ENCODE measurements at regions not wholly inside any gene's neighbourhood (a gene's known extent, or its start where the extent isn't known, plus 50 kb on each side); places are given as distances from the start of the nearest gene placed in this dataset.

GRCh38 chrX:20511792-20512191 is 245.1 kb upstream of the RPS6KA3 start:
- Mint-ChIP-seq H3K9me3 (peaks cover 4% of the 10 kb centered on the region), H3K27me3 (peaks cover 3% of the 10 kb centered on the region), H3K4me1 (peaks cover 16% of the 10 kb centered on the region), H3K27ac (no peak overlapping the region), H3K36me3 (peaks cover 4% of the 10 kb centered on the region), H3K4me3 (no peak overlapping the region)
- DNase-seq (no peak), ATAC-seq (ENCODE audit: low read depth) (no peak)
- POLR2A ChIA-PET = no interaction called here

- POLR2A ChIA-PET = no interaction called here
- Mint-ChIP-seq H3K36me3 (peaks cover 3% of the 10 kb centered on the region), H3K27me3 (peaks cover 6% of the 10 kb centered on the region), H3K4me3 (no peak overlapping the region), H3K27ac (no peak overlapping the region), H3K4me1 (peaks cover 3% of the 10 kb centered on the region), H3K9me3 (no peaks in the 10 kb centered on the region)
- ATAC-seq (ENCODE audit: low read depth) = no peak
- no peak for DNase-seq
These were observed 241.4 kb upstream of the RPS6KA3 start for GRCh38 chrX:20507901-20508620.

- no peak for DNase-seq
- H3K27ac Mint-ChIP-seq = no peak overlapping the region
- no peaks in the 10 kb centered on the region for H3K9me3 Mint-ChIP-seq
- peaks cover 3% of the 10 kb centered on the region for H3K36me3 Mint-ChIP-seq
- ATAC-seq (ENCODE audit: low read depth) = no peak
- H3K4me1 Mint-ChIP-seq = peaks cover 3% of the 10 kb centered on the region
- H3K27me3 Mint-ChIP-seq = peaks cover 6% of the 10 kb centered on the region
- POLR2A ChIA-PET = no interaction called here
- H3K4me3 Mint-ChIP-seq = no peak overlapping the region
These were observed 240.0 kb upstream of the RPS6KA3 start for GRCh38 chrX:20506739-20507138.

GRCh38 chrX:20500949-20501348 is 234.2 kb upstream of the RPS6KA3 start:
- Mint-ChIP-seq H3K4me3 (no peak overlapping the region), H3K27ac (no peak overlapping the region), H3K36me3 (peaks cover 2% of the 10 kb centered on the region), H3K27me3 (peaks cover 7% of the 10 kb centered on the region), H3K4me1 (peaks cover 20% of the 10 kb centered on the region), H3K9me3 (no peaks in the 10 kb centered on the region)
- no peak for ATAC-seq (ENCODE audit: low read depth)
- no peak for DNase-seq
- POLR2A ChIA-PET = no interaction called here

- peak overlapping the region; percentile 16 for H3K27ac Mint-ChIP-seq
- peak overlapping the region; percentile 67 for H3K4me3 Mint-ChIP-seq
- H3K27me3 Mint-ChIP-seq = peaks cover 7% of the 10 kb centered on the region
- H3K36me3 Mint-ChIP-seq = peaks cover 2% of the 10 kb centered on the region
- H3K9me3 Mint-ChIP-seq = no peaks in the 10 kb centered on the region
- H3K4me1 Mint-ChIP-seq = peaks cover 20% of the 10 kb centered on the region
- POLR2A ChIA-PET = interaction anchor here (0.7 to 1.2 kb wide), 2 partner anchors 46 to 54 kb away, joined by 3 to 4 read pairs; no protein-coding TSS in a partner anchor
- peak; percentile 100 for ATAC-seq (ENCODE audit: low read depth)
- no peak for DNase-seq
These were observed 233.6 kb upstream of the RPS6KA3 start for GRCh38 chrX:20500171-20500865.

- no peak overlapping the region for H3K27ac Mint-ChIP-seq
- H3K27me3 Mint-ChIP-seq = peaks cover 7% of the 10 kb centered on the region
- POLR2A ChIA-PET = interaction anchor here (0.7 to 1.2 kb wide), 2 partner anchors 45 to 53 kb away, joined by 3 to 4 read pairs; no protein-coding TSS in a partner anchor
- peak overlapping the region; percentile 67 for H3K4me3 Mint-ChIP-seq
- no peaks in the 10 kb centered on the region for H3K9me3 Mint-ChIP-seq
- peaks cover 2% of the 10 kb centered on the region for H3K36me3 Mint-ChIP-seq
- ATAC-seq (ENCODE audit: low read depth) = no peak
- H3K4me1 Mint-ChIP-seq = peaks cover 20% of the 10 kb centered on the region
- no peak for DNase-seq
These were observed 233.1 kb upstream of the RPS6KA3 start for GRCh38 chrX:20499763-20500162.

GRCh38 chrX:20498851-20499635 is 232.3 kb upstream of the RPS6KA3 start:
- H3K36me3 Mint-ChIP-seq = peaks cover 2% of the 10 kb centered on the region
- H3K27ac Mint-ChIP-seq = no peak overlapping the region
- POLR2A ChIA-PET = interaction anchor here (1.2 kb wide), 1 partner anchor 44 kb away, joined by 4 read pairs; no protein-coding TSS in a partner anchor
- H3K9me3 Mint-ChIP-seq = no peaks in the 10 kb centered on the region
- H3K4me1 Mint-ChIP-seq = peaks cover 20% of the 10 kb centered on the region
- DNase-seq (no peak), ATAC-seq (ENCODE audit: low read depth) (no peak)
- peaks cover 7% of the 10 kb centered on the region for H3K27me3 Mint-ChIP-seq
- no peak overlapping the region for H3K4me3 Mint-ChIP-seq

GRCh38 chrX:20495575-20495974 is 228.9 kb upstream of the RPS6KA3 start:
- Mint-ChIP-seq H3K4me1 (peaks cover 14% of the 10 kb centered on the region), H3K36me3 (peaks cover 2% of the 10 kb centered on the region), H3K9me3 (no peaks in the 10 kb centered on the region), H3K4me3 (no peak overlapping the region), H3K27me3 (peaks cover 7% of the 10 kb centered on the region), H3K27ac (no peak overlapping the region)
- POLR2A ChIA-PET = no interaction called here
- DNase-seq (no peak), ATAC-seq (ENCODE audit: low read depth) (no peak)

- H3K4me1 Mint-ChIP-seq = peaks cover 6% of the 10 kb centered on the region
- POLR2A ChIA-PET = no interaction called here
- H3K4me3 Mint-ChIP-seq = no peak overlapping the region
- no peak overlapping the region for H3K27ac Mint-ChIP-seq
- H3K27me3 Mint-ChIP-seq = no peaks in the 10 kb centered on the region
- ATAC-seq (ENCODE audit: low read depth) (no peak), DNase-seq (no peak)
- no peaks in the 10 kb centered on the region for H3K36me3 Mint-ChIP-seq
- no peaks in the 10 kb centered on the region for H3K9me3 Mint-ChIP-seq
These were observed 221.8 kb upstream of the RPS6KA3 start for GRCh38 chrX:20488473-20488872.

- DNase-seq (no peak), ATAC-seq (ENCODE audit: low read depth) (no peak)
- Mint-ChIP-seq H3K9me3 (no peaks in the 10 kb centered on the region), H3K4me1 (peaks cover 7% of the 10 kb centered on the region), H3K27ac (no peak overlapping the region), H3K27me3 (no peaks in the 10 kb centered on the region), H3K4me3 (no peak overlapping the region), H3K36me3 (no peaks in the 10 kb centered on the region)
- POLR2A ChIA-PET = no interaction called here
These were observed 220.5 kb upstream of the RPS6KA3 start for GRCh38 chrX:20487227-20487626.

GRCh38 chrX:20481632-20482031 is 214.9 kb upstream of the RPS6KA3 start:
- DNase-seq (no peak), ATAC-seq (ENCODE audit: low read depth) (no peak)
- POLR2A ChIA-PET = no interaction called here
- Mint-ChIP-seq H3K36me3 (no peaks in the 10 kb centered on the region), H3K4me3 (no peak overlapping the region), H3K9me3 (no peaks in the 10 kb centered on the region), H3K27me3 (peaks cover 2% of the 10 kb centered on the region), H3K27ac (no peak overlapping the region), H3K4me1 (peaks cover 1% of the 10 kb centered on the region)

GRCh38 chrX:20479896-20480295 is 213.2 kb upstream of the RPS6KA3 start:
- H3K27ac Mint-ChIP-seq = no peak overlapping the region
- POLR2A ChIA-PET = no interaction called here
- H3K27me3 Mint-ChIP-seq = peaks cover 2% of the 10 kb centered on the region
- no peaks in the 10 kb centered on the region for H3K9me3 Mint-ChIP-seq
- no peak for DNase-seq
- ATAC-seq (ENCODE audit: low read depth) = no peak
- H3K4me3 Mint-ChIP-seq = no peak overlapping the region
- H3K36me3 Mint-ChIP-seq = no peaks in the 10 kb centered on the region
- H3K4me1 Mint-ChIP-seq = peaks cover 1% of the 10 kb centered on the region

GRCh38 chrX:20479048-20479447 is 212.3 kb upstream of the RPS6KA3 start:
- DNase-seq (no peak), ATAC-seq (ENCODE audit: low read depth) (no peak)
- no peak overlapping the region for H3K27ac Mint-ChIP-seq
- H3K27me3 Mint-ChIP-seq = peaks cover 2% of the 10 kb centered on the region
- no peaks in the 10 kb centered on the region for H3K9me3 Mint-ChIP-seq
- POLR2A ChIA-PET = no interaction called here
- peaks cover 1% of the 10 kb centered on the region for H3K4me1 Mint-ChIP-seq
- H3K36me3 Mint-ChIP-seq = no peaks in the 10 kb centered on the region
- H3K4me3 Mint-ChIP-seq = no peak overlapping the region

All from activated naive CD8-positive, alpha-beta T cell treated with anti-CD3 and anti-CD28 coated beads, Interleukin-2, amount 10 ng/mL, durations not matched to agents 7 days and 5 days (primary cell).